Thoracic aorta (tissue), 2 donors: ENCODE measurements at regions not wholly inside any gene's neighbourhood (a gene's known extent, or its start where the extent isn't known, plus 50 kb on each side); places are given as distances from the start of the nearest gene placed in this dataset.

Experiments
- ATAC-seq: fragments of 150-250 bp; one replicate; pipeline ENCODE4 v1.8.0; 2017; ENCODE audit warnings: low read depth; ENCODE audit not compliant: insufficient number of reproducible peaks, low FRiP score
- DNase-seq: peaks from one replicate; pipeline ENCODE4 v3.0.0-alpha.2; 2020; ENCODE audit warnings: low spot score
- H3K27ac ChIP-seq, 2 donors: fragments of 200-600 bp; sonication (generic); 1 replicate in 1 of 2; 2 replicates in 1 of 2; pipeline ENCODE4 v1.5.1; 2016; ENCODE audit warnings: mild to moderate bottlenecking in 2 of 2, moderate library complexity in 2 of 2
- H3K27me3 ChIP-seq: fragments of 200-600 bp; sonication (generic); replicated peaks from 2 replicates; pipeline ENCODE4 v1.6.0; 2016; ENCODE audit warnings: mild to moderate bottlenecking; ENCODE audit not compliant: insufficient read depth
- H3K36me3 ChIP-seq: fragments of 200-600 bp; sonication (generic); one replicate; pipeline ENCODE4 v1.5.1; 2016
- H3K4me1 ChIP-seq, 2 donors: fragments of 200-600 bp; sonication (generic); 1 replicate in 1 of 2; 2 replicates in 1 of 2; pipeline versions ENCODE4 v1.5.1 to v1.6.0; 2016; ENCODE audit warnings: low read depth in 2 of 2, mild to moderate bottlenecking in 1 of 2; ENCODE audit not compliant: control insufficient read depth in 1 of 2
- H3K4me3 ChIP-seq: fragments of 200-600 bp; sonication (generic); 2 replicates; pipeline ENCODE4 v1.5.1; 2016; ENCODE audit warnings: mild to moderate bottlenecking
- H3K9me3 ChIP-seq: fragments of 200-600 bp; sonication (generic); 2 replicates; pipeline ENCODE4 v1.5.1; 2016
- TF ChIP-seq, protein P1 (sequence below): fragments of 200-600 bp; sonication (generic); IDR thresholded peaks from one replicate; pipeline ENCODE4 v1.5.1; 2019; ENCODE audit warnings: antibody characterized with exemption

DNA sequence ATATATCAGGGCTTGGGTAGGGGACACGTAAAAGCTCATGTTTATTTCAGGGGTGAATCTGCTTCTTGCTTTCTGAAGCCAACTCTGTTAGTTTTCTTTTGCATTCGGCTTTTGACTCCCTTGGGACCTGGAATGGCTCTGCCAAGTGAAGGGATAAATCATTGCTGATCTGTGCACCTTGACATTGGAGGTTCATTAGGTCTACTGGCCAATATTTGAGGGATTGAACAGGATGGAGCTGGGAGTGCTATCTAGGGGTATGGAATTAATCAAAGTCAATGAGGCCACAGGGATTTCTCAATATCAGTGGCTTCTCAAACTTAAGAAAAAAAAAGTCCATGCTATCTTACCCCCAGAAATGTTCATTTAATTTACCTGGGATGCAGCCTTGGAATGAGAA lies 203.5 kb upstream of the RMST start:
- no peaks in the 10 kb centered on the region for H3K36me3 ChIP-seq
- no peaks in the 10 kb centered on the region for H3K27me3 ChIP-seq
- ATAC-seq (no peak), DNase-seq (no peak)
- H3K9me3 ChIP-seq: no peaks in the 10 kb centered on the region
- no peak overlapping the region for H3K4me3 ChIP-seq
- no peaks in the 10 kb centered on the region for H3K4me1 ChIP-seq
- TF ChIP-seq, protein P1, sequence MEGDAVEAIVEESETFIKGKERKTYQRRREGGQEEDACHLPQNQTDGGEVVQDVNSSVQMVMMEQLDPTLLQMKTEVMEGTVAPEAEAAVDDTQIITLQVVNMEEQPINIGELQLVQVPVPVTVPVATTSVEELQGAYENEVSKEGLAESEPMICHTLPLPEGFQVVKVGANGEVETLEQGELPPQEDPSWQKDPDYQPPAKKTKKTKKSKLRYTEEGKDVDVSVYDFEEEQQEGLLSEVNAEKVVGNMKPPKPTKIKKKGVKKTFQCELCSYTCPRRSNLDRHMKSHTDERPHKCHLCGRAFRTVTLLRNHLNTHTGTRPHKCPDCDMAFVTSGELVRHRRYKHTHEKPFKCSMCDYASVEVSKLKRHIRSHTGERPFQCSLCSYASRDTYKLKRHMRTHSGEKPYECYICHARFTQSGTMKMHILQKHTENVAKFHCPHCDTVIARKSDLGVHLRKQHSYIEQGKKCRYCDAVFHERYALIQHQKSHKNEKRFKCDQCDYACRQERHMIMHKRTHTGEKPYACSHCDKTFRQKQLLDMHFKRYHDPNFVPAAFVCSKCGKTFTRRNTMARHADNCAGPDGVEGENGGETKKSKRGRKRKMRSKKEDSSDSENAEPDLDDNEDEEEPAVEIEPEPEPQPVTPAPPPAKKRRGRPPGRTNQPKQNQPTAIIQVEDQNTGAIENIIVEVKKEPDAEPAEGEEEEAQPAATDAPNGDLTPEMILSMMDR: no peak
- H3K27ac ChIP-seq: no peak overlapping the region

DNA sequence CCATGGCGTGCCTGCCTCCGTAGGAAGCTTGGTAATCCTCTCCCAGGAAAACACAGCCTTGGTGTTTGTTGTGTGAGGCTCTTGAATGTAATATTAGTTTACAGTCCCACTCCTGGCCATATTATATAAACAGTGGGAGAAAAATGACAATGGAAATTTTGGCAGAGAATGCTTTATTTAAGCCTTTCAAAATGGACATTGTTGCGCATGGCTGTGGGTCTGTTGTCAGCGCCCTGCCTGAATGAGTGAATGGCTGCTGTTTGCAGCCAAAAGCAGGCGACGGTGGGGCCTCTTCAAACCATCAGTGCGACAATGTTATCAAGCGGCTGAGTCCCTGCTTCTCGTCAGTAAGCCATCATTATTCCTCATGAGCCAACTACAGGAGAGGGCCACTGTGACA lies 201.8 kb upstream of the RMST start:
- TF ChIP-seq, protein P1: no peak
- H3K9me3 ChIP-seq: no peaks in the 10 kb centered on the region
- DNase-seq: no peak

DNA sequence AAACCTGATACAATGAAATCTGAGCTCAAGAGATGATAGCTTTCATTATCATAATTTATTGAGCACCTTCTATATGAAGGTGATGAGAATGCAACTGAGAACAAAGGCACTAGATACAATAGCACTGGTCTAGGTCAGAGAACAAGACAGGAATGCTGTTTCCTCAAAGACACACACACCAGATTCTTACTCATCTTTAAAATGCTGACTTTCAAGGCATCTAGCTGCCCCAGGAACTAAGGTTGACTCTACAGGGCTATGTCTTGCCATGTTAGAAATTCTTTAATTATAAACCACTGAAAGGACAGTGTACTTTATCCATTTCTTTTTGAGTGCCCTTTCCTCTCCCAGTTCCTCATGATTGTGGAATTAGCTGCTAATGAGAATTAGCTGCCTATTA lies 195.4 kb upstream of the RMST start:
- H3K27me3 ChIP-seq: no peaks in the 10 kb centered on the region
- H3K4me3 ChIP-seq: no peak overlapping the region
- H3K9me3 ChIP-seq: no peaks in the 10 kb centered on the region
- H3K36me3 ChIP-seq: no peaks in the 10 kb centered on the region
- no peaks in the 10 kb centered on the region for H3K4me1 ChIP-seq
- no peak overlapping the region for H3K27ac ChIP-seq
- ATAC-seq (no peak), DNase-seq (no peak)
- TF ChIP-seq, protein P1: no peak

More for the DNA sequence above, 201.8 kb upstream of the RMST start:
- ATAC-seq: no peak
- Histone ChIP-seq H3K4me3 (no peak overlapping the region), H3K27me3 (no peaks in the 10 kb centered on the region), H3K4me1 (no peaks in the 10 kb centered on the region), H3K36me3 (no peaks in the 10 kb centered on the region), H3K27ac (no peak overlapping the region)

DNA sequence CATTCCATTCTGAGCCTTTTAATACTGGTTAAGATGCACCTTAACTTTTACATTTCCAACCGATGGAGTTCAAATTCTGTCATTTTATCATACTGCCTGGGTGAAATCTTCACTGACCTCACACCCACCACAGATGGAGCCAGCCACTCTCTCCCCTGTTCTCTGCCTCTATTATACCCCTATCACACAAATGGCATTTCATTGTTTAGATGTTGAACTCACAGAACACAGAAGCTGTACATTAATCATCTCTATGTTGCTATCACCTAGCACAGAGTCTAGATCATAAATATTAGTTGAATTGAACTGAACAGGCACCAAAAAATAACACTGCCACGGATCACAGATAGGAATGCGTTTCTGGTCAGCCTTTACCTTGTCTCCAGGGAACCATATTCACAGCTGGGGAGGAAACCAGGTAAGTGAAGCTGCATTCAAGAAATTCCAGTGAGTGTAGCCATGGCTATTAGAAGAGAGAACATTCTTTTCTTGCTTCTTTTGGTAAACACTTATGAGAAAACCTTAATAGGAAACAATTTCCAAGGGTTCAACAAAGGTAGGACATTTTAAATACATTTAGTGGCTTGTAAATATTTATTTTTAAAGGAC lies 194.9 kb upstream of the RMST start:
- Histone ChIP-seq H3K27me3 (no peaks in the 10 kb centered on the region), H3K4me3 (no peak overlapping the region), H3K27ac (no peak overlapping the region), H3K9me3 (no peaks in the 10 kb centered on the region), H3K36me3 (no peaks in the 10 kb centered on the region), H3K4me1 (no peaks in the 10 kb centered on the region)
- TF ChIP-seq, protein P1: no peak
- DNase-seq (no peak), ATAC-seq (no peak)

DNA sequence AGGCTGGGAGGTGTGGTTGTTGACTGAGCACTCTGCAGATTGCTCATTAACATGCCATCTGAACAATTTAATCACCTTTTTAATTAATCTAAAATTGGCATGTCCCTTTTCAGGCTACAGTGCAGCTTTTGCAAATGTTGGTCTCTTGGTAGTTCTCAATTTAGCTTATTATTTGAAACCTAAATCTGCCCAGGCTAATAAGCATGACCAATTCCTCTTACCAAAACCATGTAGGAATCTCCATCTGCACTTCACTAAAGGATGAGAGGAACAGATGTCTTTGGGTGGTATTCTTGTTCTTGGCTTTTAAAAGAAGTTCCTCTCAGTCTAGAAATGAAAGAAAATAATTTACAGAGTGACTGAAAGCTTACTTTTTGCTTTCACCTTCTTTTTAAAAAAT lies 190.1 kb upstream of the RMST start:
- Histone ChIP-seq H3K27ac (no peak overlapping the region), H3K27me3 (no peaks in the 10 kb centered on the region), H3K4me1 (no peaks in the 10 kb centered on the region), H3K4me3 (no peak overlapping the region), H3K9me3 (no peaks in the 10 kb centered on the region), H3K36me3 (no peaks in the 10 kb centered on the region)
- TF ChIP-seq, protein P1: no peak
- DNase-seq: no peak
- ATAC-seq: no peak
